ENCODE measurements at regions not wholly inside any gene's neighbourhood (a gene's known extent, or its start where the extent isn't known, plus 50 kb on each side); places are given as distances from the start of the nearest gene placed in this dataset.

GRCh38 chr9:79986437-79986836 is 414.7 kb downstream of the TLE4 start:
- Histone ChIP-seq H3K27ac (no peak overlapping the region), H3K36me3 (replicated peaks in 1 of 2; ENCODE audit: insufficient read depth in 1 of 2, low read depth in 2 of 2) (no peaks in the 10 kb centered on the region), H3K9me3 (no peaks in the 10 kb centered on the region), H3K4me1 (peaks cover 15% of the 10 kb centered on the region), H3K27me3 (no peaks in the 10 kb centered on the region), H3K4me3 (no peak overlapping the region)
- ATAC-seq: no peak
- TF ChIP-seq POLR2A (IDR thresholded peaks at IDR 0.05) (no peak), CTCF (IDR thresholded peaks at IDR 0.05) (no peak)
- no peak for DNase-seq
- intact Hi-C loops (cut with DNase I): no loop called here
- WGBS, 2 donors: 88 to 91% methylated on average over 5 of the region's 5 CpGs

DNA sequence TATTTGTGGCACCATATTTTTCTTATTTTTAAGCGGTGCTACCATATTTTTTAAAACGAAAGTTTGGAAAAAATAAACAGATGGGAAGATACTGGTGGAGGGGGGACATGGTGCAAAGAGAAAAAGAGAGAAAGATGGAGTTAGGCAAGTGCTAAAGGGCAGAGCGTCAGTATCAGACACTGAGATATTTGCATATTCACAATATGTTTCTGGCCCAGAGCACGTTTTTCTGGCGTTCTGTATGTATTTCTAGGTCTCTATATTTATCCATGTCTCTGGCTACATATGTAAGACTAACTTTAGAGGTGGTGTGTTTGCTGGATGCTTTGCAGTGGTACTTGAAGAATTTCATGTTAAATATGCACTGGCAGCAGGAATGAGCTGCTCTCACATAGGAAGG is 414.0 kb downstream of the TLE4 start:
- DNase-seq (no peak), ATAC-seq (no peak)
- no peaks in the 10 kb centered on the region for H3K36me3 ChIP-seq (replicated peaks in 1 of 2; ENCODE audit: insufficient read depth in 1 of 2, low read depth in 2 of 2)
- WGBS, 2 donors: 69 to 75% methylated on average over 5 of the region's 5 CpGs
- no peaks in the 10 kb centered on the region for H3K27me3 ChIP-seq
- peaks cover 11% of the 10 kb centered on the region for H3K4me1 ChIP-seq
- intact Hi-C loops (cut with DNase I): no loop called here
- no peaks in the 10 kb centered on the region for H3K9me3 ChIP-seq
- TF ChIP-seq POLR2A (IDR thresholded peaks at IDR 0.05) (no peak), CTCF (IDR thresholded peaks at IDR 0.05) (no peak)
- no peak overlapping the region for H3K27ac ChIP-seq
- no peak overlapping the region for H3K4me3 ChIP-seq

DNA sequence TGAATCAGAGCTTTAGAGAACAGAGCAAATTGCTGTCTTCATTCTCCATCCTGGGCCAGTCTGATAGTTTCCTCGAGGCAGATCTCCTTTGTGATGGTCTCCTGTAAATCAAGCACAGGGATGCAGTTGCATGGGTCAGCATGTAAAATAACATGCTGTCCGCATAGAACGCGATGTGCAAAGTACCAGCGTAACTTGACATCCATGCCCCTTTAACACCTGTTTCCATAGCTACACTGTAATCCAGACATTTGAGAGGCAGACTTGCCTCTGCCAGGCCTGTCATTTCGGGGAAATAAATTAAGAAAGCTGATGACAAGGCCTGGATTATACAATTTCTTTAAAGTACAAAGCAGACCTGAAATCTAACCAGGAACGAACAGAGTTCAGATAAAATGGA is 413.5 kb downstream of the TLE4 start:
- intact Hi-C loops (cut with DNase I): no loop called here
- Histone ChIP-seq H3K27ac (no peak overlapping the region), H3K4me1 (peaks cover 6% of the 10 kb centered on the region), H3K9me3 (no peaks in the 10 kb centered on the region), H3K36me3 (replicated peaks in 1 of 2; ENCODE audit: insufficient read depth in 1 of 2, low read depth in 2 of 2) (no peaks in the 10 kb centered on the region), H3K4me3 (no peak overlapping the region), H3K27me3 (no peaks in the 10 kb centered on the region)
- TF ChIP-seq POLR2A (IDR thresholded peaks at IDR 0.05): no peak
- TF ChIP-seq CTCF (IDR thresholded peaks at IDR 0.05): no peak
- no peak for DNase-seq
- WGBS, 2 donors: 82 to 88% methylated on average over 7 of the region's 7 CpGs
- ATAC-seq: no peak

DNA sequence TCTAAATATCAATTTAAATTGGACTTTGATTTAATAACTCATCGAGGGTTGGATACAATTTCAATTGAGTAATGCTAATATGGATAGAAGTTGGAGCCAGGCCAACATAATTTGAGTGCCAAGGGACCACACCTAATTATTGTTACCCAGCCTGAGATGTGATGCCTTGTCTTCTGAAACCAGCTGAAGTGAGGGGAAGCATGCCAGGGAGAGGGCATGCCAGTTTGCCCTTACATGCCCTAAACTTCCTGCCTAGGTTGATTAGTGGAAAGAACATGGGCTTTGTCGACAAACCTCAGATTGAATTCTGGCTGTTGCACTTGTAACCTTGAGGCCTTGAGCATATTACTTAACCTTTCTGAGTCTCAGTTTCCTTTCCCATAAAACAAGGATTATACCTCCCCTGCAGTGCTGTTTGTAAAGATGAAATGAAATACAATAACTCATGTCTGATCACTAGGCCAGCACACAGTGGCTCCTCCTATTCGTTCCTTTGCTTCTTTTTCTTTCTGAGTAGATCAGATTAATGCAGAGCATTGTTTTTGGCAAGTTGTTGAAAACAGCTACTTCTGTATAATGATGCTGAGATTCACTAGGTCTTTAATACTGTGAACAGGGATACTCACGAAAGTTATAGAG is 412.8 kb downstream of the TLE4 start:
- DNase-seq (no peak), ATAC-seq (no peak)
- Histone ChIP-seq H3K27ac (no peak overlapping the region), H3K36me3 (replicated peaks in 1 of 2; ENCODE audit: insufficient read depth in 1 of 2, low read depth in 2 of 2) (no peaks in the 10 kb centered on the region), H3K9me3 (no peaks in the 10 kb centered on the region), H3K27me3 (no peaks in the 10 kb centered on the region), H3K4me3 (no peak overlapping the region), H3K4me1 (no peaks in the 10 kb centered on the region)
- 50 to 58% methylated on average over 4 of the region's 4 CpGs for WGBS, 2 donors
- intact Hi-C loops (cut with DNase I): no loop called here
- TF ChIP-seq CTCF (IDR thresholded peaks at IDR 0.05) (no peak), POLR2A (IDR thresholded peaks at IDR 0.05) (no peak)

- Histone ChIP-seq H3K4me3 (no peak overlapping the region), H3K27me3 (no peaks in the 10 kb centered on the region), H3K9me3 (no peaks in the 10 kb centered on the region), H3K4me1 (no peaks in the 10 kb centered on the region), H3K36me3 (replicated peaks in 1 of 2; ENCODE audit: insufficient read depth in 1 of 2, low read depth in 2 of 2) (no peaks in the 10 kb centered on the region), H3K27ac (no peak overlapping the region)
- ATAC-seq: no peak
- intact Hi-C loops (cut with DNase I): no loop called here
- WGBS, 2 donors: 35 to 38% methylated on average over 3 of the region's 3 CpGs
- no peak for DNase-seq
- TF ChIP-seq POLR2A (IDR thresholded peaks at IDR 0.05) (no peak), CTCF (IDR thresholded peaks at IDR 0.05) (no peak)
Measured at GRCh38 chr9:79980432-79980831, 408.7 kb downstream of the TLE4 start.

Data from body of pancreas (tissue), 4 donors.